ENCODE measurements at regions not wholly inside any gene's neighbourhood (a gene's known extent, or its start where the extent isn't known, plus 50 kb on each side); places are given as distances from the start of the nearest gene placed in this dataset.

DNA sequence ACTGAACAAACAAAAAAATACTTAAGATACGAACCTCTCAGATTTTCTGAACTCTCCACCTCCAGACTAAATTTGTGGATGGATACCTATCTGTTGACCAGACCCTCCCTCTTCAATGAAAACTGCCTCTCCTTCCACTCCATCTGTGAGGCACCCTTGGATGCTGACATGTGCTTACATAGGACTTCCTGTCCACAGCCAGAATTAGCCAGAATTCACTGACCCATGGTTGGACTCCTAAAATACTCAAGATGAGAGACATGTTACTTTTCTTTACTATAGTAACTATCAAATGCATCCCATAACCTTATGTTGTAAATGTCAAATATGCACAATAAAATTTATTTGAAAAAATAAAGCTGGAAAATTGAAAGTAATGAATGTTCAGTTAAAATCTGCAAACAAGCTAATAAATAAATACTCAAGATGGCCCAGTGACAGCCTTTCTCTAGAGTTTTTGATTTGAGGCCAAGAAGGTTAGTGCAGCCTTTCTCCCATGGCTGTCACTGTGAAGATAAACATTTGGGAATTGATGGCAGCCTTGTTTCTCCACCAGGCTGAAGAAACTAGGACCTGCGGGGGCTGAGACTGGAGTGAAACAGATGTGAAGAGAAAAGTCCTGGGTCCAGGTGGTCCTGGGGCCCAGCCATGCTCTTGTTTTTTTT, 287.0 kb downstream of the ZEB1 start:
- Histone ChIP-seq H3K4me1 (peaks cover 20% of the 10 kb centered on the region), H3K9me3 (no peaks in the 10 kb centered on the region), H3K36me3 (no peaks in the 10 kb centered on the region), H3K27ac (no peak overlapping the region), H3K27me3 (ENCODE audit: low read depth) (no peaks in the 10 kb centered on the region), H3K4me3 (no peak overlapping the region)
- DNase-seq (no peak), ATAC-seq (no peak)
- intact Hi-C loops (cut with DNase I): no loop called here
- TF ChIP-seq, protein P1, sequence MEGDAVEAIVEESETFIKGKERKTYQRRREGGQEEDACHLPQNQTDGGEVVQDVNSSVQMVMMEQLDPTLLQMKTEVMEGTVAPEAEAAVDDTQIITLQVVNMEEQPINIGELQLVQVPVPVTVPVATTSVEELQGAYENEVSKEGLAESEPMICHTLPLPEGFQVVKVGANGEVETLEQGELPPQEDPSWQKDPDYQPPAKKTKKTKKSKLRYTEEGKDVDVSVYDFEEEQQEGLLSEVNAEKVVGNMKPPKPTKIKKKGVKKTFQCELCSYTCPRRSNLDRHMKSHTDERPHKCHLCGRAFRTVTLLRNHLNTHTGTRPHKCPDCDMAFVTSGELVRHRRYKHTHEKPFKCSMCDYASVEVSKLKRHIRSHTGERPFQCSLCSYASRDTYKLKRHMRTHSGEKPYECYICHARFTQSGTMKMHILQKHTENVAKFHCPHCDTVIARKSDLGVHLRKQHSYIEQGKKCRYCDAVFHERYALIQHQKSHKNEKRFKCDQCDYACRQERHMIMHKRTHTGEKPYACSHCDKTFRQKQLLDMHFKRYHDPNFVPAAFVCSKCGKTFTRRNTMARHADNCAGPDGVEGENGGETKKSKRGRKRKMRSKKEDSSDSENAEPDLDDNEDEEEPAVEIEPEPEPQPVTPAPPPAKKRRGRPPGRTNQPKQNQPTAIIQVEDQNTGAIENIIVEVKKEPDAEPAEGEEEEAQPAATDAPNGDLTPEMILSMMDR (IDR thresholded peaks at IDR 0.05): no peak

DNA sequence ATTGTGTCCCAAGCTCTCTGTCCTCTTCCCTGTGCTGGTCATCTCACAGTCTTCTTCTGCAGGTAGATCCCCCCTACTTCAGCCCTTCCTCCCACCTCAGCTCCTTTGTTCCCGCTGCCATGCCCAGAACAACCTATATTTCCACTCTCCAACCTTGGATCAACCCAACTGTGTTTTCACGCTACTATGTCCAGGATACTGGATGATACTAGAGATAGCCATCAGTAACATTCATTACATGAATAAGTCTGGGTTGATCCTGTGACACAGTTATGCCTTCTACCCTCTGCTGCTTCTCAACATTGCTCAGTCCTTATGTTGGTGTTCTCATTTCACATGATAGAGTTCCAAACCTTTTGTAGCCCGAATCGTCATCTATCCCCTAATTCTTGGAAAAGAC, 286.4 kb downstream of the ZEB1 start:
- intact Hi-C loops (cut with DNase I): no loop called here
- Histone ChIP-seq H3K27ac (no peak overlapping the region), H3K9me3 (no peaks in the 10 kb centered on the region), H3K4me1 (peaks cover 20% of the 10 kb centered on the region), H3K4me3 (no peak overlapping the region), H3K27me3 (ENCODE audit: low read depth) (no peaks in the 10 kb centered on the region), H3K36me3 (no peaks in the 10 kb centered on the region)
- ATAC-seq: no peak
- DNase-seq: no peak
- TF ChIP-seq, protein P1 (IDR thresholded peaks at IDR 0.05): no peak

DNA sequence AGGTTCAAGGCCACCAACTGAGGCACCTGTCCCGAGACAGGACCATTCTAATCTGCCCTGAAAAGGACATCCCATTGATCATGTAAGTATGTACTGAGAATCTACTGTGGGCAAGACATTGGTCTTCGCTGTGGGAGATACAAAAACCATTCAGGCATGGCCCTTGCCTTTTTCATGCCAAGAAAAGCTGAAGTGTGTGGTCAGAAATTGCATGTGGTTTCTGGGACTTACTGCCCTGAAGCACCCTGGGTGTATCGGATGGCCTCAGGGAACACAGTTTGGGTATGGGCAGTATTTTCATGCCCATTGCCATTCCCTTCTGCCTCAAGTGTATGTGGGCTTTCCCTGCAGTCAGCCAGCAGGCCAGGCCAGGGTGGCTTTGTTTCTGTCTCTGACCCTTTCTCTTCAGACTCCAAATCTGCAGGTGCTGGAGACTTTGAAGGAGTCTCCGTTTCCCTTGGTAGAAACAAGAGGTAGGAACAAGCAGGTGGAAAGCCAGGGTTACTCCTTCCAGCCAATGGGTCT, 285.7 kb downstream of the ZEB1 start:
- TF ChIP-seq, protein P1 (IDR thresholded peaks at IDR 0.05): no peak
- intact Hi-C loops (cut with DNase I): no loop called here

DNA sequence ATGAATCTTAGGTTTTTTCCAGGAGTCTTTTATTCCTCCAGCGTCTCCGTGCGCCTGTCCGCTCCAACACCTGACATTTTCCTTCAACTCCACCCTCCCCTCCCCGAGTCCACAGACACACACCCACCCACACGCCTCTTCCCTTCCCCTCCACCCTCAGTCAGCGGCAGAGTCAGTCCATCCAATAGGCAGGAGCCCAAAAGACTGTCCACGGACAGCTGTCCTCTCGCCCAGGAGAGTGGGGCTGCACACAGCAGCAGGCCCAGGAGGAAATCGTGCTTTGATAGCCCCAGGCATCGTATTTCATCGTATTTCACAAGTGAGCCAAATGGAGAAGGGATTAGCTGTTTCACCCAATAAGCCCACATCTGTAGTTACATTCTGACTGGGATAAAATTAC, 285.1 kb downstream of the ZEB1 start:
- Histone ChIP-seq H3K27me3 (ENCODE audit: low read depth) (no peaks in the 10 kb centered on the region), H3K4me3 (peak overlapping the region; percentile 75), H3K4me1 (peaks cover 20% of the 10 kb centered on the region), H3K9me3 (no peaks in the 10 kb centered on the region), H3K27ac (peak overlapping the region; percentile 84), H3K36me3 (no peaks in the 10 kb centered on the region)
- ATAC-seq (no peak), DNase-seq (no peak)
- TF ChIP-seq, protein P1 (IDR thresholded peaks at IDR 0.05): no peak
- intact Hi-C loops (cut with DNase I): no loop called here

More for the DNA sequence above, 285.7 kb downstream of the ZEB1 start:
- H3K4me1 ChIP-seq: peaks cover 20% of the 10 kb centered on the region
- no peaks in the 10 kb centered on the region for H3K27me3 ChIP-seq (ENCODE audit: low read depth)
- no peak overlapping the region for H3K4me3 ChIP-seq
- H3K36me3 ChIP-seq: no peaks in the 10 kb centered on the region
- DNase-seq: no peak
- ATAC-seq: no peak
- no peaks in the 10 kb centered on the region for H3K9me3 ChIP-seq
- H3K27ac ChIP-seq: no peak overlapping the region

DNA sequence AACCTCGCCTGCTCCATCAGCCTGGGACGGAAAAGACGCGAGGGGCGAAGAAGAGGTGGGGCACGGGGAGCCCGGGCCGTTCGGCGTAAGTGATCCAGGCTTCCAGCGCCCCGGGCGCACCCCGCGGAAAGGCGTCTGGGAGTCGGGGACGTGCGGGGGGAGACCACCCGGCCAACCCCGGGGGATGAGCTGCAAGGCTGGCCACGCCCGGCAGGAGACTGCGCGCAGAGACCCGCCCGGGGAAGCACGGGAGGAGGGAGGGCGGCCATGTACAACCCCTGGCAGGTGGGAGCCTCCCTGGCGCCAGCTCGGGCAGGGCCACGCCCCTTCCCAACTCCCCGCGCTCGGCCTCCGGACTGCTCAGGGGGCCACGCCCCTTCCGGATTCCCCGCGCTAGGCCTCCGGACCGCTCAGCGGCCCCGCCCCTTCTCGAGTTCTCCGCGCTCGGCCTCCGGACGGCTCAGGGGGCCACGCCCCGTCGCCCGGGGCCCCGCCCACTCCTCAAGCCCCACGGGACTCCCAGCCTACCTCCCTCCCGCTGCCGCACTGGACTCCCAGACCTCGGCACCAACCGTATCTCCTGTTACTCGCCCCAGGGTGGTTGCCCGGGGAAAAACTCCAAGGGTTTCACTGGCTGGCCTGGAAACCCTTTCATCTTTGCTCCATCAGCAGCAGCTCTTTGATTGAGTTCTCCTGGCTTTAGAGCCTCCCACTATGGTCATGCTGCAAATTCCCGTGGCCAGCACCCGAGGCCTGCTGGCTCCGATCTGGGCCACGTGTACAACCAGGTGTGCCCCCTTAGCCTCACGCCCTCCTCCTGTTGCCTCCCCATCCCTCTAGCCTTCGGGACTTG, 284.4 kb downstream of the ZEB1 start:
- H3K36me3 ChIP-seq: no peaks in the 10 kb centered on the region
- no peaks in the 10 kb centered on the region for H3K27me3 ChIP-seq (ENCODE audit: low read depth)
- H3K9me3 ChIP-seq: no peaks in the 10 kb centered on the region
- H3K27ac ChIP-seq: peak overlapping the region; percentile 84
- ATAC-seq: peak; percentile 98
- H3K4me1 ChIP-seq: peaks cover 20% of the 10 kb centered on the region
- DNase-seq: peak; percentile 98
- H3K4me3 ChIP-seq: peak overlapping the region; percentile 75
- TF ChIP-seq, protein P1 (IDR thresholded peaks at IDR 0.05): peak; percentile 8
- intact Hi-C loops (cut with DNase I): no loop called here
